CD14-positive monocyte (primary cell): ENCODE measurements at regions not wholly inside any gene's neighbourhood (a gene's known extent, or its start where the extent isn't known, plus 50 kb on each side); places are given as distances from the start of the nearest gene placed in this dataset.

ENCODE experiments used
- DNase-seq, 3 donors: peaks; one replicate each; pipeline ENCODE4 v3.0.0-alpha.2; 2011 to 2022
- H2AFZ ChIP-seq: 2 replicates; pipeline ENCODE4 v1.6.0; 2012; ENCODE audit warnings: mild to moderate bottlenecking, low read depth, low read length, inconsistent platforms; ENCODE audit not compliant: insufficient read depth, poor library complexity, severe bottlenecking
- H3K27ac ChIP-seq, 2 donors: 1 replicate in 1 of 2; 2 replicates in 1 of 2; pipeline ENCODE4 v1.5.1; 2012 to 2013; ENCODE audit warnings: low read length in 2 of 2, control low read depth in 1 of 2, inconsistent platforms in 1 of 2, low read depth in 1 of 2, mild to moderate bottlenecking in 1 of 2
- H3K27me3 ChIP-seq, 2 donors: one replicate each; pipeline versions ENCODE4 v1.6.0 to v1.6.1; 2011 to 2013; ENCODE audit warnings: low read length in 2 of 2; ENCODE audit not compliant: control insufficient read depth in 2 of 2, insufficient read depth in 2 of 2
- H3K36me3 ChIP-seq, 2 donors: replicated peaks in 1 of 2; 1 replicate in 1 of 2; 2 replicates in 1 of 2; pipeline versions ENCODE4 v1.5.1 to v1.6.1; 2012 to 2013; ENCODE audit warnings: low read length in 2 of 2, control low read depth in 1 of 2, inconsistent platforms in 1 of 2, mild to moderate bottlenecking in 1 of 2; ENCODE audit not compliant: insufficient read depth in 2 of 2, control insufficient read depth in 1 of 2
- H3K4me1 ChIP-seq, 2 donors: 1 replicate in 1 of 2; 2 replicates in 1 of 2; pipeline versions ENCODE4 v1.5.1 to v1.6.1; 2012 to 2013; ENCODE audit warnings: low read length in 2 of 2, control low read depth in 1 of 2, inconsistent platforms in 1 of 2, mild to moderate bottlenecking in 1 of 2, moderate library complexity in 1 of 2; ENCODE audit not compliant: insufficient read depth in 2 of 2, control insufficient read depth in 1 of 2
- H3K4me2 ChIP-seq: replicated peaks from 2 replicates; pipeline ENCODE3; 2012; ENCODE audit warnings: low read length, moderate library complexity, mild to moderate bottlenecking; ENCODE audit not compliant: poor library complexity, severe bottlenecking; ENCODE audit errors: extremely low read depth
- H3K4me3 ChIP-seq, 3 experiments: fragments of 200-600 bp in 1 of 3; sonication (generic) in 1 of 3; replicated peaks in 1 of 3; 1 replicate in 2 of 3; 2 replicates in 1 of 3; pipeline ENCODE4 v1.5.1; 2011 to 2013; ENCODE audit warnings: low read length in 3 of 3, mild to moderate bottlenecking in 3 of 3, control low read depth in 2 of 3, low read depth in 2 of 3, inconsistent platforms in 1 of 3, moderate library complexity in 1 of 3
- H3K79me2 ChIP-seq: 2 replicates; pipeline ENCODE4 v1.6.0; 2012; ENCODE audit warnings: mild to moderate bottlenecking, control low read depth, inconsistent platforms, low read length, moderate library complexity; ENCODE audit not compliant: insufficient read depth
- H3K9ac ChIP-seq: 2 replicates; pipeline ENCODE4 v1.6.0; 2017; ENCODE audit warnings: low read length, mild to moderate bottlenecking; ENCODE audit not compliant: insufficient read depth, poor library complexity, severe bottlenecking
- H3K9me3 ChIP-seq, 2 donors: replicated peaks in 1 of 2; 1 replicate in 1 of 2; 2 replicates in 1 of 2; pipeline versions ENCODE4 v1.5.1 to v1.6.1; 2012 to 2013; ENCODE audit warnings: low read length in 2 of 2, control low read depth in 1 of 2; ENCODE audit not compliant: control insufficient read depth in 1 of 2, insufficient read depth in 1 of 2
- H4K20me1 ChIP-seq: 2 replicates; pipeline ENCODE4 v1.6.0; 2012; ENCODE audit warnings: mild to moderate bottlenecking, low read length, control low read depth, moderate library complexity; ENCODE audit not compliant: insufficient read depth
- H3K27ac Mint-ChIP-seq, 7 donors: one replicate each; pipeline ENCODE4 v1.8.0; 2020; ENCODE audit warnings: mild to moderate bottlenecking in 7 of 7, mixed read lengths in 7 of 7, moderate library complexity in 6 of 7, inconsistent platforms in 2 of 7
- H3K27me3 Mint-ChIP-seq, 3 donors: one replicate each; pipeline ENCODE4 v1.8.0; 2021 to 2022; ENCODE audit warnings: low read depth in 3 of 3, mild to moderate bottlenecking in 3 of 3, mixed read lengths in 3 of 3, moderate library complexity in 3 of 3, inconsistent platforms in 1 of 3
- H3K36me3 Mint-ChIP-seq, 2 donors: one replicate each; pipeline ENCODE4 v1.8.0; 2020; ENCODE audit warnings: mixed read lengths in 2 of 2, inconsistent platforms in 1 of 2, mild to moderate bottlenecking in 1 of 2
- H3K4me1 Mint-ChIP-seq: one replicate; pipeline ENCODE4 v1.8.0; 2020; ENCODE audit warnings: mild to moderate bottlenecking, mixed read lengths
- H3K4me3 Mint-ChIP-seq, 2 donors: one replicate each; pipeline ENCODE4 v1.8.0; 2020; ENCODE audit warnings: mild to moderate bottlenecking in 2 of 2, mixed read lengths in 2 of 2, moderate library complexity in 1 of 2
- H3K9me3 Mint-ChIP-seq, 7 donors: one replicate each; pipeline ENCODE4 v1.8.0; 2020 to 2022; ENCODE audit warnings: mixed read lengths in 7 of 7, mild to moderate bottlenecking in 6 of 7, moderate library complexity in 6 of 7, inconsistent platforms in 2 of 7
- WGBS: methylation state at CpG from one replicate; pipeline ENCODE4 v1.1.5; 2013; ENCODE audit warnings: missing lambda C conversion rate; ENCODE audit not compliant: insufficient coverage; 5-methylcytosine and 5-hydroxymethylcytosine counted together
- intact Hi-C, 2 donors: fragments of 100-400 bp; cut with micrococcal nuclease; formaldehyde crosslinking; loops; one replicate each; pipeline versions ENCODE4 v1.15.0 to v1.15.1; 2023
- TF ChIP-seq, protein P1 (sequence below): fragments of 200-600 bp; IDR thresholded peaks from one replicate; pipeline ENCODE4 v1.8.0; 2022; ENCODE audit warnings: antibody characterized with exemption, mild to moderate bottlenecking

DNA sequence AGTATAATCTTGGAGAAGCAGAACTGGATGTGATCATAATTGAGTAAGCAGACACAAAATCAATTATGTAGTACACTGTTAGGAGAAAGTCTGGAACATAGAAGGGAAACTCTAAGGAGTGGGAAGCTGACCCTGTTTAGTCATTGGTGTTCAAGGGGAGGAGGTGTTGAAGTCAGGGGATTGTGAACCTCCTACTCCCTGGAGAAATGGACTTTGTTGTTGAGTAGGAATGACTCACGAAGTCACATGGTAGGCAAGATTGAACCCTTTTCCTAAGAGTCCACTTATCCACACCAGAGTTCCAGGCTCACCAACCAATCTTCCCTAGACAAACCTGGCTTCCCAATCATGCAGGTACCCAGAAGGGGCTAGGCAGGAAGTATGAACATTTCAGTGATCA, 81.0 kb upstream of the BCL11A start:
- intact Hi-C loops = no loop called here
- H3K4me1 Mint-ChIP-seq = peaks cover 10% of the 10 kb centered on the region
- peaks cover 1 to 7% (median 7%) of the 10 kb centered on the region in 3 donors for H3K27me3 Mint-ChIP-seq
- no peaks in the 10 kb centered on the region for H4K20me1 ChIP-seq
- WGBS = no CpG with 5 or more reads among the region's 1 CpG
- H3K4me2 ChIP-seq = no peak overlapping the region
- no peaks in the 10 kb centered on the region for H3K36me3 Mint-ChIP-seq
- no peaks in the 10 kb centered on the region for H3K27me3 ChIP-seq
- no peaks in the 10 kb centered on the region for H3K36me3 ChIP-seq
- H3K4me3 ChIP-seq = no peak overlapping the region
- no peak overlapping the region for H3K27ac Mint-ChIP-seq
- no peak overlapping the region for H3K9ac ChIP-seq
- no peak for DNase-seq
- no peak overlapping the region for H2AFZ ChIP-seq
- H3K79me2 ChIP-seq = no peaks in the 10 kb centered on the region
- peaks cover 0 to 5% of the 10 kb centered on the region in 2 donors for H3K4me1 ChIP-seq
- no peaks in the 10 kb centered on the region for H3K9me3 ChIP-seq
- TF ChIP-seq, protein P1, sequence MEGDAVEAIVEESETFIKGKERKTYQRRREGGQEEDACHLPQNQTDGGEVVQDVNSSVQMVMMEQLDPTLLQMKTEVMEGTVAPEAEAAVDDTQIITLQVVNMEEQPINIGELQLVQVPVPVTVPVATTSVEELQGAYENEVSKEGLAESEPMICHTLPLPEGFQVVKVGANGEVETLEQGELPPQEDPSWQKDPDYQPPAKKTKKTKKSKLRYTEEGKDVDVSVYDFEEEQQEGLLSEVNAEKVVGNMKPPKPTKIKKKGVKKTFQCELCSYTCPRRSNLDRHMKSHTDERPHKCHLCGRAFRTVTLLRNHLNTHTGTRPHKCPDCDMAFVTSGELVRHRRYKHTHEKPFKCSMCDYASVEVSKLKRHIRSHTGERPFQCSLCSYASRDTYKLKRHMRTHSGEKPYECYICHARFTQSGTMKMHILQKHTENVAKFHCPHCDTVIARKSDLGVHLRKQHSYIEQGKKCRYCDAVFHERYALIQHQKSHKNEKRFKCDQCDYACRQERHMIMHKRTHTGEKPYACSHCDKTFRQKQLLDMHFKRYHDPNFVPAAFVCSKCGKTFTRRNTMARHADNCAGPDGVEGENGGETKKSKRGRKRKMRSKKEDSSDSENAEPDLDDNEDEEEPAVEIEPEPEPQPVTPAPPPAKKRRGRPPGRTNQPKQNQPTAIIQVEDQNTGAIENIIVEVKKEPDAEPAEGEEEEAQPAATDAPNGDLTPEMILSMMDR = no peak
- no peak overlapping the region for H3K27ac ChIP-seq
- H3K9me3 Mint-ChIP-seq = peaks cover 0 to 3% (median 0%) of the 10 kb centered on the region in 7 donors
- no peak overlapping the region for H3K4me3 Mint-ChIP-seq

DNA sequence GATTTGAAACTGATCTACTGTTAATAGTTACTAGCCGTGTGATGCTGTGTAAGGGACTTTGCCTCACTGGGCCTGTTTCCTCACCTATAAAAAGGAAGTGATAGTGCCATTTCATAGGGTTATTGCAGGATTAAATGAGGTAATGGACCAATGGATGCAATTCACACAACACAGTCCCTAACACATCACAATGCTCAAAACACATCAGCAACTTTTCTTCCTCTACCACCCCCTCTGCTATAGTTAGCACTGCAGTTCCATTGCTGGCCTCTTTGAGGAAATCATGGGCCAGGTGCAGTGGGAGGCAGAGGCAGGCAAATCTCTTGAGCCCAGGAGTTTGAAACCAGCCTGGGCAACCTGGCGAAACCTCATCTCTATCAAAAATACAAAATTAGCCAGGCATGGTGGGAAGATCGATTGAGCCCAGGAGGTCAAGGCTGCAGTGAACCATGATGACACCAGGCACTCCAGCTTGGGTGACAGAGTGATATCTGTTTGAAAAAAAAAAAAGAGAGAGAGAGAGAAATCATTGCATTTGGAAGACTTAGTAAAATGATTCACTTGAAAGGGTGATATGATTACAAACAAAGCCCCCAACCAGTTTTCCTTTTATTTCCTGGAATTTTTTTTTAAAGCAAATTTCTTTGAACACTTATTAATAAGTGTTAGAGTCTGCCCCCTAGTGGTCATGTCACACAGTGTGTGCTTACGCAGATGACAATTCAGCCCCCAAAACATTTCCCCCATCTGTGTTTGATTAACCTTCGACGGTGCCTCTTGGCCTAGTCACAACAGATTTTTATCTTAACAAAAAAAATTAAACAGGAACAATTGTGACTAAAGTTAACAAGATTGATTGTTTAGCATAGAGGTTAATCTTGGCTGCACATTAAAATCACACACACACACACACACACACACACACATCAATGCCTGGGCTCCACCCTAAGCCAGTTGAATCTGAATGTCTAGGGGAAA, 88.6 kb upstream of the BCL11A start:
- H3K9me3 ChIP-seq = no peaks in the 10 kb centered on the region
- WGBS = no CpG with 5 or more reads among the region's 6 CpGs
- H3K79me2 ChIP-seq = no peaks in the 10 kb centered on the region
- intact Hi-C loops = no loop called here
- H3K4me1 ChIP-seq = peaks cover 8% of the 10 kb centered on the region in 2 donors
- H3K4me3 Mint-ChIP-seq = no peak overlapping the region
- no peak overlapping the region for H2AFZ ChIP-seq
- H3K27me3 ChIP-seq = no peaks in the 10 kb centered on the region
- H3K36me3 Mint-ChIP-seq = no peaks in the 10 kb centered on the region
- peak; percentile 48 to 63 (median 54) for DNase-seq
- H3K27ac ChIP-seq = no peak overlapping the region
- H4K20me1 ChIP-seq = no peaks in the 10 kb centered on the region
- no peak overlapping the region for H3K9ac ChIP-seq
- peaks cover 0 to 7% (median 2%) of the 10 kb centered on the region in 3 donors for H3K27me3 Mint-ChIP-seq
- peaks cover 12% of the 10 kb centered on the region for H3K4me1 Mint-ChIP-seq
- TF ChIP-seq, protein P1 = peak; percentile 86
- H3K9me3 Mint-ChIP-seq = no peaks in the 10 kb centered on the region
- H3K4me3 ChIP-seq = no peak overlapping the region
- H3K36me3 ChIP-seq = no peaks in the 10 kb centered on the region
- H3K4me2 ChIP-seq = no peak overlapping the region
- peak overlapping the region in 6 of 7 donors; percentile 14 to 91 (median 54) for H3K27ac Mint-ChIP-seq
